ENCODE measurements at regions not wholly inside any gene's neighbourhood (a gene's known extent, or its start where the extent isn't known, plus 50 kb on each side); places are given as distances from the start of the nearest gene placed in this dataset.
A peak's percentile ranks its signal among the peaks of the same experiment; 100 is the strongest.
"Not testable (repeated sequence)": the region's sequence is repeated elsewhere in the genome, so short reads cannot be mapped to it uniquely, and the experiment has no call there.

- H3K27me3 ChIP-seq (ENCODE audit: insufficient read depth, poor library complexity, severe bottlenecking), result no peaks in the 10 kb centered on the region
- no peaks in the 10 kb centered on the region for H3K36me3 ChIP-seq (ENCODE audit: low read depth)
- H3K4me3 ChIP-seq (ENCODE audit: severe bottlenecking), result no peak overlapping the region
- DNase-seq (ENCODE audit: low spot score) (no peak), ATAC-seq (ENCODE audit: low read depth) (no peak)
- no peaks in the 10 kb centered on the region for H3K4me1 ChIP-seq (ENCODE audit: insufficient read depth, poor library complexity, severe bottlenecking)
- no peak overlapping the region for H3K27ac ChIP-seq (ENCODE audit: poor library complexity, severe bottlenecking)
- no peaks in the 10 kb centered on the region for H3K9me3 ChIP-seq (ENCODE audit: severe bottlenecking)
- TF ChIP-seq CTCF (IDR thresholded peaks at IDR 0.05; ENCODE audit: poor library complexity, severe bottlenecking), result no peak
Measured at GRCh38 chr3:171978390-171978789, 61.0 kb upstream of the FNDC3B start.

GRCh38 chr3:171979081-171979480, 60.3 kb upstream of the FNDC3B start:
- Histone ChIP-seq H3K9me3 (ENCODE audit: severe bottlenecking) (no peaks in the 10 kb centered on the region), H3K4me3 (ENCODE audit: severe bottlenecking) (no peak overlapping the region), H3K27me3 (ENCODE audit: insufficient read depth, poor library complexity, severe bottlenecking) (no peaks in the 10 kb centered on the region), H3K36me3 (ENCODE audit: low read depth) (no peaks in the 10 kb centered on the region), H3K27ac (ENCODE audit: poor library complexity, severe bottlenecking) (no peak overlapping the region), H3K4me1 (ENCODE audit: insufficient read depth, poor library complexity, severe bottlenecking) (no peaks in the 10 kb centered on the region)
- no peak for TF ChIP-seq CTCF (IDR thresholded peaks at IDR 0.05; ENCODE audit: poor library complexity, severe bottlenecking)
- ATAC-seq (ENCODE audit: low read depth) (no peak), DNase-seq (ENCODE audit: low spot score) (no peak)

DNA sequence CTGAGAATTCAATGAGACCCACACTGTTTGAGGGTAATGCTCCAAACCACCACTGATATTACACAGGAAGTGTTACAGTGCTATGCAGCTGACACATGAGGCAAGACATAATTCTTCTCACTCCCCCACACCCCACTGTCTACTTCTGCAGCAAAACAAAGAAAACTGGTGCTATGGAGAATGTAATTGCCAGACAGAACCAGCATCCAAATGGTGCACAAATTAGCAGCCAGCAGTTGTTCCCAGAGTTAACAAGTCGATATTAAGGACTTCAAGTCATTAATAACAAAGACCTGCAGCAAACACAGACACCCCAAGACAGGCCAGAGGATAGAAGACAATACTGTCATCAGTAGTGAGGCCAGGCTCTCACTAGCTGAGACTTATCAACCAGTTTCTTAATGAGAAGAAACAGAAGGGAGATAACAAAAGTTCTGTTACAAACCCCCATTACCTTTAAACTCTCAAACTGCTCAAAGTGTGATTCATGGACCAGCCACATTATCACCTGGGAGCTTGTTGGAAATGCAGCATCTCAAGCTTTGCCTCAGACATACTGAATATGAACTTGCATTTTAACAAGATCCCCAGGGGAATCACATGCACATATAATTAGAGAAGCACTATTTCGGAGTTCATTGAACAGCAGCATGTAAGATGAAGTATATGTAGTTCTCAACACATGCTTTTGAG, 58.7 kb upstream of the FNDC3B start:
- no peak for TF ChIP-seq CTCF (IDR thresholded peaks at IDR 0.05; ENCODE audit: poor library complexity, severe bottlenecking)
- DNase-seq (ENCODE audit: low spot score), result no peak
- ATAC-seq (ENCODE audit: low read depth), result no peak

GRCh38 chr3:171981271-171981605, 58.1 kb upstream of the FNDC3B start:
- Histone ChIP-seq H3K36me3 (ENCODE audit: low read depth) (no peaks in the 10 kb centered on the region), H3K27me3 (ENCODE audit: insufficient read depth, poor library complexity, severe bottlenecking) (no peaks in the 10 kb centered on the region), H3K4me1 (ENCODE audit: insufficient read depth, poor library complexity, severe bottlenecking) (no peaks in the 10 kb centered on the region), H3K27ac (ENCODE audit: poor library complexity, severe bottlenecking) (no peak overlapping the region), H3K9me3 (ENCODE audit: severe bottlenecking) (no peaks in the 10 kb centered on the region), H3K4me3 (ENCODE audit: severe bottlenecking) (no peak overlapping the region)
- ATAC-seq (ENCODE audit: low read depth) (no peak), DNase-seq (ENCODE audit: low spot score) (no peak)
- TF ChIP-seq CTCF (IDR thresholded peaks at IDR 0.05; ENCODE audit: poor library complexity, severe bottlenecking), result no peak

More for the DNA sequence above, 58.7 kb upstream of the FNDC3B start:
- Histone ChIP-seq H3K4me1 (ENCODE audit: insufficient read depth, poor library complexity, severe bottlenecking) (no peaks in the 10 kb centered on the region), H3K27ac (ENCODE audit: poor library complexity, severe bottlenecking) (no peak overlapping the region), H3K36me3 (ENCODE audit: low read depth) (no peaks in the 10 kb centered on the region), H3K4me3 (ENCODE audit: severe bottlenecking) (no peak overlapping the region), H3K27me3 (ENCODE audit: insufficient read depth, poor library complexity, severe bottlenecking) (no peaks in the 10 kb centered on the region), H3K9me3 (ENCODE audit: severe bottlenecking) (no peaks in the 10 kb centered on the region)

DNA sequence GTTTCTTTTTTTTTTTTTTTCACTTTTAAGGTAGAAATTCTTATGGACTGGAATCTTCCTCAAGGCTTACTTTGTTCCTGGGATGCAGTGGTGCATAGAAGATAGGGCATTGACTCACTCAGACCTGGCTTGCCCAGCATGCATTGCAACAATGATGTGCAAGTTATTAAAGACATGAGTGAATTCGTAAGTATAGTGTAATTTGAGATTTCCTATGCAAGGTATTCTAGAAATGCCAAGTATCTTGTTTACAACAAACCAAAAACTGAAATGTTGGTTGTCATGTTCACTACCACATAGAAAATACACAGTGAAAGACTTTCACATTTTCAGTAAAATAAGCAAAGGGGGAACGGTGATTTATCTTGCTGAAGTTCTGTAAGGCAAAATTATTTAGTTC, 56.5 kb upstream of the FNDC3B start:
- H3K4me3 ChIP-seq (ENCODE audit: severe bottlenecking), result no peak overlapping the region
- H3K36me3 ChIP-seq (ENCODE audit: low read depth), result no peaks in the 10 kb centered on the region
- no peaks in the 10 kb centered on the region for H3K4me1 ChIP-seq (ENCODE audit: insufficient read depth, poor library complexity, severe bottlenecking)
- TF ChIP-seq CTCF (IDR thresholded peaks at IDR 0.05; ENCODE audit: poor library complexity, severe bottlenecking), result no peak
- no peaks in the 10 kb centered on the region for H3K9me3 ChIP-seq (ENCODE audit: severe bottlenecking)
- DNase-seq (ENCODE audit: low spot score), result no peak
- H3K27me3 ChIP-seq (ENCODE audit: insufficient read depth, poor library complexity, severe bottlenecking), result no peaks in the 10 kb centered on the region
- no peak overlapping the region for H3K27ac ChIP-seq (ENCODE audit: poor library complexity, severe bottlenecking)
- ATAC-seq (ENCODE audit: low read depth), result peak; percentile 65

DNA sequence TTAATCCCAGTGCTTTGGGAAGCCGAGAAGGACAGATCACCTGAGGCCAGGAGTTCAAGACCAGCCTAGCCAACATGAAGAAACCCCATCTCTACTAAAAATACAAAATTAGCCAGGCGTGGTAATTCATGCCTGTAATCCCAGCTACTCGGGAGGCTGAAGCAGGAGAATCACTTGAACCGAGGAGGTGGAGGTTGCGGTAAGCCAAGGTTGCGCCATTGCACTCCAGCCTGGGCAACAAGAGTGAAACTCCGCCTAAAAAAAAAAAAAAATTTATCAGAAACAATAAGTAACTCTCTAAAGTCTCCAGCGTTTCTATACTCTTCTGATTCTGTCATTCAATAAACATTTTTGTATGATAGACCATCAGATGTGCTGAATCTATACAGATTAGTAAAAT, 55.7 kb upstream of the FNDC3B start:
- not testable (repeated sequence) for H3K4me1 ChIP-seq (ENCODE audit: insufficient read depth, poor library complexity, severe bottlenecking); ATAC-seq (ENCODE audit: low read depth); H3K27ac ChIP-seq (ENCODE audit: poor library complexity, severe bottlenecking)

More for the DNA sequence above, 55.7 kb upstream of the FNDC3B start:
- not testable (repeated sequence) for H3K9me3 ChIP-seq (ENCODE audit: severe bottlenecking); DNase-seq (ENCODE audit: low spot score); H3K27me3 ChIP-seq (ENCODE audit: insufficient read depth, poor library complexity, severe bottlenecking); H3K4me3 ChIP-seq (ENCODE audit: severe bottlenecking); H3K36me3 ChIP-seq (ENCODE audit: low read depth)

All from RWPE2 (cell line).